Neuronal stem cell (in vitro differentiated cells): ENCODE measurements at regions not wholly inside any gene's neighbourhood (a gene's known extent, or its start where the extent isn't known, plus 50 kb on each side); places are given as distances from the start of the nearest gene placed in this dataset.

Experiments used
- DNase-seq: peaks from one replicate; pipeline ENCODE4 v3.0.0-alpha.2; 2013; ENCODE audit warnings: low spot score
- H2AFZ ChIP-seq: one replicate; pipeline ENCODE4 v1.6.1; 2013; ENCODE audit warnings: mild to moderate bottlenecking, low read length, inconsistent platforms
- H2AK5ac ChIP-seq: 2 replicates; pipeline ENCODE4 v1.6.1; 2013; ENCODE audit warnings: low read depth, mild to moderate bottlenecking, inconsistent platforms, low read length, moderate library complexity, mixed read lengths
- H2BK120ac ChIP-seq: 2 replicates; pipeline ENCODE4 v1.6.1; 2013; ENCODE audit warnings: low read depth, mild to moderate bottlenecking, inconsistent platforms, low read length, moderate library complexity, mixed read lengths
- H2BK12ac ChIP-seq: one replicate; pipeline ENCODE4 v1.6.1; 2013; ENCODE audit warnings: low read length, inconsistent platforms
- H2BK15ac ChIP-seq: 2 replicates; pipeline ENCODE4 v1.6.1; 2013; ENCODE audit warnings: mild to moderate bottlenecking, low read length, inconsistent platforms, mixed read lengths
- H2BK5ac ChIP-seq: one replicate; pipeline ENCODE4 v1.6.1; 2013; ENCODE audit warnings: inconsistent platforms, mild to moderate bottlenecking, low read length, moderate library complexity
- H3K14ac ChIP-seq: one replicate; pipeline ENCODE4 v1.6.1; 2013; ENCODE audit warnings: low read length, inconsistent platforms
- H3K18ac ChIP-seq: 2 replicates; pipeline ENCODE4 v1.6.1; 2013; ENCODE audit warnings: low read length, inconsistent platforms
- H3K23ac ChIP-seq: 2 replicates; pipeline ENCODE4 v1.6.1; 2013; ENCODE audit warnings: low read depth, mild to moderate bottlenecking, mixed read lengths, low read length, inconsistent platforms; ENCODE audit not compliant: poor library complexity
- H3K27ac ChIP-seq: replicated peaks from 3 replicates; pipeline ENCODE4 v1.5.1; 2013; ENCODE audit warnings: low read length, inconsistent platforms
- H3K27me3 ChIP-seq, 3 experiments: 2 replicates each; pipeline ENCODE4 v1.6.1; 2013; ENCODE audit warnings: low read length in 3 of 3, mild to moderate bottlenecking in 2 of 3, inconsistent platforms in 1 of 3, low read depth in 1 of 3, mixed read lengths in 1 of 3, moderate library complexity in 1 of 3; ENCODE audit not compliant: control insufficient read depth in 3 of 3, insufficient read depth in 3 of 3
- H3K36me3 ChIP-seq, 2 donors: replicated peaks in 1 of 2; 2 replicates each; pipeline ENCODE4 v1.6.1; 2013; ENCODE audit warnings: low read length in 2 of 2; ENCODE audit not compliant: control insufficient read depth in 2 of 2, insufficient read depth in 2 of 2
- H3K4ac ChIP-seq: 2 replicates; pipeline ENCODE4 v1.6.1; 2013; ENCODE audit warnings: inconsistent platforms, mild to moderate bottlenecking, low read length, moderate library complexity
- H3K4me1 ChIP-seq, 2 donors: 1 replicate in 1 of 2; 2 replicates in 1 of 2; pipeline ENCODE4 v1.6.1; 2013; ENCODE audit warnings: low read length in 2 of 2, low read depth in 1 of 2; ENCODE audit not compliant: control insufficient read depth in 2 of 2, insufficient read depth in 1 of 2
- H3K4me2 ChIP-seq: one replicate; pipeline ENCODE4 v1.6.1; 2013; ENCODE audit warnings: mild to moderate bottlenecking, low read length, inconsistent platforms; ENCODE audit not compliant: insufficient read depth, poor library complexity, severe bottlenecking
- H3K4me3 ChIP-seq, 2 donors: 2 replicates each; pipeline ENCODE4 v1.5.1; 2013; ENCODE audit warnings: low read length in 2 of 2, mild to moderate bottlenecking in 2 of 2, inconsistent platforms in 1 of 2, moderate library complexity in 1 of 2
- H3K79me1 ChIP-seq: one replicate; pipeline ENCODE4 v1.6.1; 2013; ENCODE audit warnings: low read depth, mild to moderate bottlenecking, inconsistent platforms, low read length, moderate library complexity
- H3K9ac ChIP-seq: one replicate; pipeline ENCODE4 v1.6.1; 2013; ENCODE audit warnings: mild to moderate bottlenecking, low read depth, low read length, inconsistent platforms; ENCODE audit not compliant: poor library complexity
- H3K9me3 ChIP-seq, 2 donors: replicated peaks in 1 of 2; 2 replicates each; pipeline versions ENCODE3 to v1.6.1; 2013; ENCODE audit warnings: low read length in 2 of 2, mild to moderate bottlenecking in 2 of 2, inconsistent platforms in 1 of 2, low read depth in 1 of 2, mixed read lengths in 1 of 2, moderate library complexity in 1 of 2; ENCODE audit not compliant: control insufficient read depth in 2 of 2, insufficient read depth in 1 of 2
- H4K8ac ChIP-seq: one replicate; pipeline ENCODE4 v1.6.1; 2013; ENCODE audit warnings: low read depth, mild to moderate bottlenecking, inconsistent platforms, low read length, moderate library complexity
- H4K91ac ChIP-seq: one replicate; pipeline ENCODE4 v1.6.1; 2013; ENCODE audit warnings: low read length, low read depth, mild to moderate bottlenecking, inconsistent platforms; ENCODE audit not compliant: poor library complexity
- WGBS, 2 donors: extraction: QIAGEN DNeasy Blood & Tissue Kit; methylation state at CpG; one replicate each; pipeline ENCODE4 v1.1.7; 2013; ENCODE audit warnings: missing lambda C conversion rate in 2 of 2, mixed read lengths in 1 of 2; ENCODE audit not compliant: insufficient read length in 2 of 2, insufficient replicate concordance in 1 of 2; ENCODE audit errors: extremely low coverage in 2 of 2; 5-methylcytosine and 5-hydroxymethylcytosine counted together

- Histone ChIP-seq H2BK12ac (no peak overlapping the region), H3K9me3 (peaks cover 6 to 7% of the 10 kb centered on the region in 2 donors), H3K36me3 (no peaks in the 10 kb centered on the region), H3K4ac (no peak overlapping the region), H4K8ac (no peak overlapping the region), H3K79me1 (no peaks in the 10 kb centered on the region), H3K4me3 (no peak overlapping the region), H2BK15ac (no peak overlapping the region), H3K18ac (no peak overlapping the region), H2BK5ac (no peak overlapping the region), H2AK5ac (no peak overlapping the region), H2AFZ (no peak overlapping the region), H3K14ac (no peak overlapping the region), H3K4me2 (no peak overlapping the region), H4K91ac (no peak overlapping the region), H2BK120ac (no peak overlapping the region), H3K23ac (no peak overlapping the region), H3K4me1 (peaks cover 0 to 4% of the 10 kb centered on the region in 2 donors), H3K27ac (no peak overlapping the region), H3K9ac (no peak overlapping the region), H3K27me3 (no peaks in the 10 kb centered on the region)
- no peak for DNase-seq
- no CpG with 5 or more reads among the region's 5 CpGs for WGBS, 2 donors
Observed at GRCh38 chr3:23659840-23660430, 145.8 kb upstream of the UBE2E1 start.

DNA sequence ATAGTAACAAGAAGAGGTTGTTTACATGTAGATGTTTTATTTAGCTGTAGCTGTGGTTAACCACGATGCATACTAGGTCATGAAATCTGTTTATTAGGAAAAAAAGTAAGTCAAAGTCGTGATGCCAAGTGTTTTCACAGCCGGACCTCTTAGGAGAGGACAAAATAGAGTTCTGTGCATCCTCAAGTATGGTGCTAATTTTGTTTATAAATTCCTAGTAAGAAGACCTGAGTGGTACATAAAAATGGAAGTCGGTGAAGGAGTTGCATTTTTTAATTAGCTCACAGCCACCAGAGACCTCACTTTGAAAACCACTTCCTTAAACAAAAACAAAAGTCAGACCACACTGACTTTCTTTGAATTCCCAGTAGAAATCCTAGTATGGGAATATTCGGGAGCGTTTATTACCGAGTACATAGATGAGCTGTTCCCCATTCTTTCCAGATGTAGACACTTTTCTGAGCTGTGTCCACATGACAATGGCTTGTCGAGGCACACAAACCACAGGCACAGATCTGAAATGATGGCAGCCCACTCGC, 143.6 kb upstream of the UBE2E1 start:
- no peak overlapping the region for H2BK12ac ChIP-seq
- H3K36me3 ChIP-seq, result no peaks in the 10 kb centered on the region
- no peak overlapping the region for H3K14ac ChIP-seq
- H3K18ac ChIP-seq, result no peak overlapping the region
- no peak overlapping the region for H4K91ac ChIP-seq
- H3K9me3 ChIP-seq, result no peaks in the 10 kb centered on the region
- H3K27me3 ChIP-seq, result no peaks in the 10 kb centered on the region
- no peak overlapping the region for H2AK5ac ChIP-seq
- H3K4me1 ChIP-seq, result peaks cover 0 to 4% of the 10 kb centered on the region in 2 donors
- no peak overlapping the region for H2BK120ac ChIP-seq
- no peak overlapping the region for H3K4me2 ChIP-seq
- H4K8ac ChIP-seq, result no peak overlapping the region
- no peak overlapping the region for H3K9ac ChIP-seq
- H3K27ac ChIP-seq, result no peak overlapping the region
- H3K4me3 ChIP-seq, result no peak overlapping the region
- no CpG with 5 or more reads among the region's 9 CpGs for WGBS, 2 donors
- no peaks in the 10 kb centered on the region for H3K79me1 ChIP-seq
- H2BK5ac ChIP-seq, result no peak overlapping the region
- no peak overlapping the region for H2AFZ ChIP-seq
- H2BK15ac ChIP-seq, result no peak overlapping the region
- DNase-seq, result no peak
- no peak overlapping the region for H3K23ac ChIP-seq
- no peak overlapping the region for H3K4ac ChIP-seq

GRCh38 chr3:23663246-23663645, 142.5 kb upstream of the UBE2E1 start:
- H3K9ac ChIP-seq, result no peak overlapping the region
- no peak overlapping the region for H3K18ac ChIP-seq
- H3K9me3 ChIP-seq, result no peaks in the 10 kb centered on the region
- peaks cover 0 to 4% of the 10 kb centered on the region in 2 donors for H3K4me1 ChIP-seq
- H2AK5ac ChIP-seq, result no peak overlapping the region
- no peak overlapping the region for H3K23ac ChIP-seq
- no peak overlapping the region for H4K8ac ChIP-seq
- no peak overlapping the region for H4K91ac ChIP-seq
- H3K14ac ChIP-seq, result no peak overlapping the region
- H2BK15ac ChIP-seq, result no peak overlapping the region
- H3K27ac ChIP-seq, result no peak overlapping the region
- H3K4me2 ChIP-seq, result no peak overlapping the region
- H3K4me3 ChIP-seq, result no peak overlapping the region
- H3K27me3 ChIP-seq, result no peaks in the 10 kb centered on the region
- no peak overlapping the region for H2BK12ac ChIP-seq
- no peak overlapping the region for H2BK120ac ChIP-seq
- no peaks in the 10 kb centered on the region for H3K36me3 ChIP-seq
- H2BK5ac ChIP-seq, result no peak overlapping the region
- H2AFZ ChIP-seq, result no peak overlapping the region
- no peak overlapping the region for H3K4ac ChIP-seq
- no CpG with 5 or more reads among the region's 3 CpGs for WGBS, 2 donors
- no peaks in the 10 kb centered on the region for H3K79me1 ChIP-seq
- DNase-seq, result no peak

DNA sequence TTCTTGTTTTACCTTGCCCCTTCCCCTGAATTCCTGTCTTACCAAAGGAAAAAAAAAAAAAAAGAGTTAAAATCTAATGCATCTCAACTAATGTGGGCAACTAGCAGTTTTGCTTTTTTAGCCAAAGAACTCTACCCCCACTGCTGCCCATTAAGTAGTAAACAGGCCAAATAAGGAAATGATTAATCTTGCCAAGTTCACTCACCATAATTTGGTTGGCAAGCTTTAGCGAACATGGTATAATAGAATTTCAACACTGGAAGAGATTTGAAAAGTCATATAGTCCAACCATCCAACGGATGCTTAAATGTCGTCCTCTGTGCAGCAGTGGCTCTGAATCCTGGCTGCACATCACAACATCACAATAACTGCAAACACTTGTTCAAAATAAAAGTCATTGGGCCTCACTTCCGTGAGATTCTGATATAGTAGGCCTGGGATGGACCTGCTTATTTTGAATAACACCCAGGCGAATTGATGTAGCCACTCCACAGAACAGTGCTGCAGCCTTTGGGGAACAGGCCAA, 142.0 kb upstream of the UBE2E1 start:
- Histone ChIP-seq H3K79me1 (no peaks in the 10 kb centered on the region), H2BK120ac (no peak overlapping the region), H3K4me2 (no peak overlapping the region), H3K14ac (no peak overlapping the region), H3K9me3 (no peaks in the 10 kb centered on the region), H3K18ac (no peak overlapping the region), H3K27me3 (no peaks in the 10 kb centered on the region), H3K4me3 (no peak overlapping the region), H2BK12ac (no peak overlapping the region), H3K4ac (no peak overlapping the region), H3K36me3 (no peaks in the 10 kb centered on the region), H3K4me1 (peaks cover 0 to 4% of the 10 kb centered on the region in 2 donors), H2AFZ (no peak overlapping the region), H3K9ac (no peak overlapping the region), H2BK5ac (no peak overlapping the region), H2BK15ac (no peak overlapping the region), H4K8ac (no peak overlapping the region), H2AK5ac (no peak overlapping the region), H3K27ac (no peak overlapping the region), H4K91ac (no peak overlapping the region), H3K23ac (no peak overlapping the region)
- WGBS, 2 donors, result no CpG with 5 or more reads among the region's 5 CpGs
- DNase-seq, result no peak
